ENCODE measurements at regions not wholly inside any gene's neighbourhood (a gene's known extent, or its start where the extent isn't known, plus 50 kb on each side); places are given as distances from the start of the nearest gene placed in this dataset.

DNA sequence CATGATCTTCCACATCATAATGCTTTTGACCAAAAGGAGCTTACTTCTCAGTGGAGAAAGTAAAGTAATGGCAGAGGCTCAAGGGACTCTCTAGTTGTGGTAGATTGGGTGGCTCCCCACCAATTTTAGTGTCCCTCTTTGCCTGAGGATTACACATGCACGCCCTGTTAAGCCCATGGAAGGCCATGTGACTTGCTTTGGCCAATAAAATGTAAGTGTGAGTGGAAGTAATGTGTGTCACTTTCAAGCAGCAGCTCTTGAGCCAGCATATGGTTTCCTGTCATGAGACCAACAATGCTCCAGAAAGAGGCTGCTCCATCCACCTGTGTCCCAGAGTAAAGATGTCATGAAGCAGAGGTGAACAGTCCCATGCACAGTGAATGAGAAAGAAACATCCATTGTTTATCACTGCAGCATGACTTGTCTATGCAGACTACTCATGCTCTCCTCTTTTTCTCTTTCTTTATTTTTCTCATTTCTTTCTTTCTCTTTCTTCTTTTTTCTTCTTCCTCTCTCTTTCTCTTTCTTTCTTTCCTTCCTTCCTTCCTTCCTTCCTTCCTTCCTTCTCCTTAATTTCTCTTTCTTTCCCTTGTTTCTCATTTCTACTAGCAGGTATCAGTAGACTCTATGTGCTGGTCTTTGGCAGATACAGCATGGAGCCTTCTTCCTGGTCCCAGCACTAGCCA, 57.3 kb upstream of the EGFLAM start:
- TF ChIP-seq, protein P1, sequence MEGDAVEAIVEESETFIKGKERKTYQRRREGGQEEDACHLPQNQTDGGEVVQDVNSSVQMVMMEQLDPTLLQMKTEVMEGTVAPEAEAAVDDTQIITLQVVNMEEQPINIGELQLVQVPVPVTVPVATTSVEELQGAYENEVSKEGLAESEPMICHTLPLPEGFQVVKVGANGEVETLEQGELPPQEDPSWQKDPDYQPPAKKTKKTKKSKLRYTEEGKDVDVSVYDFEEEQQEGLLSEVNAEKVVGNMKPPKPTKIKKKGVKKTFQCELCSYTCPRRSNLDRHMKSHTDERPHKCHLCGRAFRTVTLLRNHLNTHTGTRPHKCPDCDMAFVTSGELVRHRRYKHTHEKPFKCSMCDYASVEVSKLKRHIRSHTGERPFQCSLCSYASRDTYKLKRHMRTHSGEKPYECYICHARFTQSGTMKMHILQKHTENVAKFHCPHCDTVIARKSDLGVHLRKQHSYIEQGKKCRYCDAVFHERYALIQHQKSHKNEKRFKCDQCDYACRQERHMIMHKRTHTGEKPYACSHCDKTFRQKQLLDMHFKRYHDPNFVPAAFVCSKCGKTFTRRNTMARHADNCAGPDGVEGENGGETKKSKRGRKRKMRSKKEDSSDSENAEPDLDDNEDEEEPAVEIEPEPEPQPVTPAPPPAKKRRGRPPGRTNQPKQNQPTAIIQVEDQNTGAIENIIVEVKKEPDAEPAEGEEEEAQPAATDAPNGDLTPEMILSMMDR (IDR thresholded peaks at IDR 0.05): no peak
- TF ChIP-seq POLR2A (IDR thresholded peaks at IDR 0.05; ENCODE audit: low read depth) (no peak), EP300 (IDR thresholded peaks at IDR 0.05) (no peak)
